ENCODE measurements at regions not wholly inside any gene's neighbourhood (a gene's known extent, or its start where the extent isn't known, plus 50 kb on each side); places are given as distances from the start of the nearest gene placed in this dataset.
"Not testable (repeated sequence)": the region's sequence is repeated elsewhere in the genome, so short reads cannot be mapped to it uniquely, and the experiment has no call there.

GRCh38 chr21:35632711-35633110, 427.6 kb downstream of the SETD4 start:
- no peak for DNase-seq

GRCh38 chr21:35628316-35628715, 432.0 kb downstream of the SETD4 start:
- DNase-seq, result no peak

- no peak for DNase-seq
Measured at GRCh38 chr21:35627462-35627861, 432.9 kb downstream of the SETD4 start.

- no peak for DNase-seq
Measured at GRCh38 chr21:35625576-35625975, 434.8 kb downstream of the SETD4 start.

- DNase-seq, result no peak
Measured at GRCh38 chr21:35624901-35625300, 435.4 kb downstream of the SETD4 start.

GRCh38 chr21:35622612-35623011, 437.7 kb downstream of the SETD4 start:
- DNase-seq, result no peak

- DNase-seq, result no peak
Measured at GRCh38 chr21:35619184-35619583, 441.1 kb downstream of the SETD4 start.

GRCh38 chr21:35617491-35617890, 442.8 kb downstream of the SETD4 start:
- no peak for DNase-seq

GRCh38 chr21:35616090-35616489, 444.2 kb downstream of the SETD4 start:
- DNase-seq, result no peak

- DNase-seq, result no peak
Measured at GRCh38 chr21:35615325-35615724, 445.0 kb downstream of the SETD4 start.

- DNase-seq, result no peak
Measured at GRCh38 chr21:35614396-35614921, 445.9 kb downstream of the SETD4 start.

- no peak for DNase-seq
Measured at GRCh38 chr21:35611708-35612132, 448.6 kb downstream of the SETD4 start.

- DNase-seq, result no peak
Measured at GRCh38 chr21:35609263-35609662, 451.1 kb downstream of the SETD4 start.

GRCh38 chr21:35607406-35607805, 452.9 kb downstream of the SETD4 start:
- DNase-seq, result no peak

- no peak for DNase-seq
Measured at GRCh38 chr21:35606578-35606977, 453.7 kb downstream of the SETD4 start.

- no peak for DNase-seq
Measured at GRCh38 chr21:35606146-35606545, 454.2 kb downstream of the SETD4 start.

- no peak for DNase-seq
Measured at GRCh38 chr21:35603494-35603893, 456.8 kb downstream of the SETD4 start.

- no peak for DNase-seq
Measured at GRCh38 chr21:35602811-35603362, 457.4 kb downstream of the SETD4 start.

- DNase-seq, result no peak
Measured at GRCh38 chr21:35601211-35601610, 459.1 kb downstream of the SETD4 start.

GRCh38 chr21:35599164-35599563, 461.2 kb downstream of the SETD4 start:
- no peak for DNase-seq

GRCh38 chr21:35597750-35598339, 462.5 kb downstream of the SETD4 start:
- no peak for DNase-seq

GRCh38 chr21:35594905-35595304, 465.4 kb downstream of the SETD4 start:
- no peak for DNase-seq

- DNase-seq, result no peak
Measured at GRCh38 chr21:35593000-35593502, 467.3 kb downstream of the SETD4 start.

- not testable (repeated sequence) for DNase-seq
Measured at GRCh38 chr21:35590284-35590683, 470.0 kb downstream of the SETD4 start.

All from NCI-H446 (cell line).